GM12865 (cell line): ENCODE measurements at regions not wholly inside any gene's neighbourhood (a gene's known extent, or its start where the extent isn't known, plus 50 kb on each side); places are given as distances from the start of the nearest gene placed in this dataset.

ENCODE experiments used
- DNase-seq: peaks from one replicate; pipeline ENCODE4 v3.0.0; 2010; ENCODE audit warnings: low read depth
- H3K4me3 ChIP-seq: 2 replicates; pipeline ENCODE4 v1.5.1; 2011; ENCODE audit warnings: mild to moderate bottlenecking, low read depth, low read length, control low read depth
- TF ChIP-seq, protein P1 (sequence below): IDR thresholded peaks from 2 replicates; pipeline ENCODE4 v1.5.1; 2011; ENCODE audit warnings: low read length, control low read depth, low read depth, inconsistent platforms; ENCODE audit not compliant: insufficient read depth; ENCODE audit errors: missing control alignments

DNA sequence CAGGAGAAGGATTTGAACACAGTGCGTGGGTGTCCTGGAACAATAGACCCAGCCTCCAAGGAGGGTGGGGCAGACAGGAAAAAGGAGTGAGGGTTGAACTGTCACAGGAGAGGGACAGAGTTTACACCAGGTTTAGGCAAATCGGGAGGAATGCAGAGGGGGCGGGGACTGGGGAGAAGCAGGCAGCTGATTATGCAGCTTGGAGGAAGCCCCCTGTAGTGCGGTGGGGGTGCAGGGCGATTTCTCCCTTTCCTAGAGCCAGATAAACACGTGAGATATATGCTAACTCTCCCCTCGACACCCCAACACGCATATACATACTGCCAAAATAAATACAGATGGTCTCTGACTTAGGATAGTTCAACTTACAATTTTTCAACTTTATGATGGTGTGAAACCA is 108.6 kb upstream of the PRR20G start:
- TF ChIP-seq, protein P1, sequence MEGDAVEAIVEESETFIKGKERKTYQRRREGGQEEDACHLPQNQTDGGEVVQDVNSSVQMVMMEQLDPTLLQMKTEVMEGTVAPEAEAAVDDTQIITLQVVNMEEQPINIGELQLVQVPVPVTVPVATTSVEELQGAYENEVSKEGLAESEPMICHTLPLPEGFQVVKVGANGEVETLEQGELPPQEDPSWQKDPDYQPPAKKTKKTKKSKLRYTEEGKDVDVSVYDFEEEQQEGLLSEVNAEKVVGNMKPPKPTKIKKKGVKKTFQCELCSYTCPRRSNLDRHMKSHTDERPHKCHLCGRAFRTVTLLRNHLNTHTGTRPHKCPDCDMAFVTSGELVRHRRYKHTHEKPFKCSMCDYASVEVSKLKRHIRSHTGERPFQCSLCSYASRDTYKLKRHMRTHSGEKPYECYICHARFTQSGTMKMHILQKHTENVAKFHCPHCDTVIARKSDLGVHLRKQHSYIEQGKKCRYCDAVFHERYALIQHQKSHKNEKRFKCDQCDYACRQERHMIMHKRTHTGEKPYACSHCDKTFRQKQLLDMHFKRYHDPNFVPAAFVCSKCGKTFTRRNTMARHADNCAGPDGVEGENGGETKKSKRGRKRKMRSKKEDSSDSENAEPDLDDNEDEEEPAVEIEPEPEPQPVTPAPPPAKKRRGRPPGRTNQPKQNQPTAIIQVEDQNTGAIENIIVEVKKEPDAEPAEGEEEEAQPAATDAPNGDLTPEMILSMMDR: no peak
- no peak overlapping the region for H3K4me3 ChIP-seq
- no peak for DNase-seq

DNA sequence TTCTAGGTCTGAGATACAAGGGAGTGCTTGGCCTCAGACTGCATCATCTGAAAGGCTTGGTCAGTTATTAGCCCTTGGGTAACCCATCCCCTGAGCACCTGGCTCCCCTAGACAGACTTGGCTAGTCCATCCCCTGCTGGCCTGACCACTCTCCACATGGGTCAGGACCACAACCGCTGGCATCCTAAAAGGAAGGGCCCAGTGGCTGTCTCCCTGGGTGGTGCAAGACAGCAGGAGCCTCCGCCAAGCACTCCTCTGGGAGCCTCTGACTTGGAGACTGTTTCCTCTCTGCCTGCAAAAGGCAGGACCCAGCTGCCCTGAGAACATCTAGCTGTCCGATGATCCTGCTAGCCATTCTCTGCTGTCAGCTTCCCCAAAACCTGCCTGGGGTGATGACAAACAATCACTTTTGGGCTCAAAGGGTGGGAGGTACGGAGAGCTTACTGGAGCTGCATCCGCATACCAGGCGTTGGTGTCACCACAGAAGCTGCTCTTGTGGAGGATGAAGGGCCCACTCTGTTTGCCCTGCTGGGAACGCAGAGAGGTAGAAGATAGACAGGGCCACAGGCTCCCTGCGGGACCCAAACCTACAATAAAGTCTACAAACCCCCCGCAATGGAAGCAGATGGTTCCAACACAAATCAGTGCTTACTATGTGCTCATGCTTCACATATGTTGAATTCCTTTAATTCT is 108.0 kb upstream of the PRR20G start:
- no peak for DNase-seq
- TF ChIP-seq, protein P1: no peak
- no peak overlapping the region for H3K4me3 ChIP-seq

DNA sequence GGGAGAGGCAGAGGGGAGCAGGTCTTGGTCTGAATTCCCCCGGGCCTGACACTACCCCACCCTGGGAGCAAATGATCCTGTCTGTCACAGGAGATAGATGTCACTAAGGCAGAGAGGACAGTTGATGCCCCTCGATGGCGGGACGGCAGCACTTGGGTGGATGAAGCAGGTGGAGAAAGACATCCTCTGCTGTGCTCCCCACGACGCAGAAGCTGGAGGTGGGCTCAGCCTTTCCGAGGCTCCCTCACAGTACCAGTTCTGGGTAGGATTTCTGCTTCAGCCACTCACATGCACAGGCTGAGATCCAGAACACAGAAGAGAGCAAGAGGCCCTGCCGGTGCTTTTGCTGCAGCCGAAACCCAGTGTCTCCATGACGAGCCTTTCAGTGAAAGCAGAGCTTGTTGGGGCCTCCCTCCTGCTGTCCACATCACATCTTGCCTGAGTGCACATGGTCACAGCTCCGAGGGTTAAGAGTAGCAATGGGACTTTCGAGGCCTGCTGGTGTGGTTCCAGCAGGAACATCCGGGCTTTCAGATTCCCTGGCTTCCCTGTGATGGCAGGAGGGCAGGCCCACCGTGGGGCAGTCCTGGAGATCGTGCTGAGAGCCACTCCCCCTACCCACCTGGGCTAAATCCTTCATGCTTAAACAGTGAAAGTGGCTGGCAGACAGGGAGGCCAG is 107.3 kb upstream of the PRR20G start:
- DNase-seq: no peak
- TF ChIP-seq, protein P1: no peak
- no peak overlapping the region for H3K4me3 ChIP-seq

DNA sequence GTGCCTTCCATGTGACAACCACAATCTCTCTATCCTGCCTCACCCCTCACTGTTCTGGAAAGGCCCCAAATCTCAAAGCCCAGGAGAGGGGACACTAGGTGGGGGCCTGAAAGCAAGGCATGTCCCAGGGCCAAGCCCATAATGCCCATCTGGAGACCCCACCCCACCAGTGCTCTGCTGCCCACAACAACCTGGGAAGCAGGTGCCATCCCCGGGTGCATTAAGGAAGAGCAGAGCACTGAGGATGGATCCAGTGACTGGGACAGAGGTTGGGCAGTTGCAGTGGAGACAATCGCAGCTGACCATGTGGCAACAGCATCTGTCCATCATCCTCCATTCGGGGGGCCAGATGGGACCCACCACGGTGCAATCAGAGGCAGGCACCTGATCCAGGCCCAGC is 106.2 kb upstream of the PRR20G start:
- DNase-seq: no peak
- TF ChIP-seq, protein P1: no peak
- no peak overlapping the region for H3K4me3 ChIP-seq

DNA sequence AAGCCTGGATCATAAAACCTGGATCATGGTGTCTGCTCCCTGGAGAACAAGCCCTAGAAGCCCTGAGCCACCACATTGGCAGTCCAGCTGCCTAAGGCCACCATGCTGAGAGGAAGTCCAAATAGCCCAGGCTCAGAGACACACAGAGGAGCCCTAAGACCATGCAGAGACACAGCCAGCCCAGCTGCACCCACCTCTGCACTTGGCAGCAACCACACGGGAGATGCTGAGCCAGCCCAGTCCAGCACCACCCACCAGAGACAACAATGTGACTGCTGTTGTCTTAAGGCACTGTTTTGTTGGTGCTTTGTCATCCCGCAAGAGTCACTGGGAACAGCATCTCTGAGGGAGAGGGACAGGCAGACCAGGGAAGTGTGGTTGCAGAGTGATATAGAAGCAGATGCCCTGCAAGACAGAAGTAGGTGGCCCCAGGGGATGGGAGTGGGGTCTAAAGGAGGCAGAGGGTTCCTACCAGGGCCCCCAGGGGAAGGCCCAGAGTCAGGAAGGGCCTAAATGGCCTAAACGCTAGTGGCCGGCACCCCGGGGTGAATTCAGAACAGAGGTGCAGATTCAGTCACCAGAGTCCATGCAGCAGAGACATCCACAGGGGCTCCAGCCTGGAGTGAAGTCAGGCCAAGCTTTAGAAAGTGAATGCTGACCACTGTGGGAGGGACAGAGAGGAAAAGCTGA is 105.4 kb upstream of the PRR20G start:
- DNase-seq: no peak
- H3K4me3 ChIP-seq: no peak overlapping the region
- TF ChIP-seq, protein P1: no peak

DNA sequence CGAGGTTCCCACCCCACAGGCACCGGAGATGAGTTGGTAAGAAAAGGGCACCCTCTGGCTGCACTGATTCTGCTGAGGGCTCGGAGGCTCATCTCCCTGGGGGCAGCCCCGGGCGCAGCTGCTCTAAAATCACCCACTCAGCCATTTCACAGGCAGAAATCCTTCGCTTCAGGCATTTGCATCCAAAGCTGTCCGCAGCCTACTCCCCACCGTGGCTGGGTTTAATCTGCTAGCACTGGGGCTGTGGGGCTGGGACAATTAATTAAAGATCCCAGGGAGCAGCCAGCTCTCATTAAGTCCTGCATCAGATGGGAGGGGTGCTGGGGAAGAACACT is 104.3 kb upstream of the PRR20G start:
- no peak overlapping the region for H3K4me3 ChIP-seq
- TF ChIP-seq, protein P1: no peak
- DNase-seq: no peak
